ENCODE measurements at regions not wholly inside any gene's neighbourhood (a gene's known extent, or its start where the extent isn't known, plus 50 kb on each side); places are given as distances from the start of the nearest gene placed in this dataset.

GRCh38 chr3:62956411-62956810 lies 81.2 kb upstream of the CADPS start:
- no peak overlapping the region for H3K27ac ChIP-seq (ENCODE audit: low read length)
- no peaks in the 10 kb centered on the region for H3K36me3 ChIP-seq (replicated peaks; ENCODE audit: low read depth, low read length)
- H3K27me3 ChIP-seq (ENCODE audit: low read depth, low read length), result no peaks in the 10 kb centered on the region
- no peak overlapping the region for H3K9ac ChIP-seq (ENCODE audit: low read length)
- no peaks in the 10 kb centered on the region for H3K79me2 ChIP-seq (ENCODE audit: low read length)
- no peaks in the 10 kb centered on the region for H4K20me1 ChIP-seq (ENCODE audit: insufficient read depth, low read length)
- H3K4me1 ChIP-seq (ENCODE audit: low read length), result peaks cover 14% of the 10 kb centered on the region
- H3K4me2 ChIP-seq (ENCODE audit: low read length), result no peak overlapping the region
- no peak overlapping the region for H2AFZ ChIP-seq (ENCODE audit: low read depth, low read length)
- H3K9me3 ChIP-seq (ENCODE audit: insufficient read depth, low read length), result no peaks in the 10 kb centered on the region
- H3K4me3 ChIP-seq (ENCODE audit: low read length), result no peak overlapping the region
- TF ChIP-seq, protein P1, sequence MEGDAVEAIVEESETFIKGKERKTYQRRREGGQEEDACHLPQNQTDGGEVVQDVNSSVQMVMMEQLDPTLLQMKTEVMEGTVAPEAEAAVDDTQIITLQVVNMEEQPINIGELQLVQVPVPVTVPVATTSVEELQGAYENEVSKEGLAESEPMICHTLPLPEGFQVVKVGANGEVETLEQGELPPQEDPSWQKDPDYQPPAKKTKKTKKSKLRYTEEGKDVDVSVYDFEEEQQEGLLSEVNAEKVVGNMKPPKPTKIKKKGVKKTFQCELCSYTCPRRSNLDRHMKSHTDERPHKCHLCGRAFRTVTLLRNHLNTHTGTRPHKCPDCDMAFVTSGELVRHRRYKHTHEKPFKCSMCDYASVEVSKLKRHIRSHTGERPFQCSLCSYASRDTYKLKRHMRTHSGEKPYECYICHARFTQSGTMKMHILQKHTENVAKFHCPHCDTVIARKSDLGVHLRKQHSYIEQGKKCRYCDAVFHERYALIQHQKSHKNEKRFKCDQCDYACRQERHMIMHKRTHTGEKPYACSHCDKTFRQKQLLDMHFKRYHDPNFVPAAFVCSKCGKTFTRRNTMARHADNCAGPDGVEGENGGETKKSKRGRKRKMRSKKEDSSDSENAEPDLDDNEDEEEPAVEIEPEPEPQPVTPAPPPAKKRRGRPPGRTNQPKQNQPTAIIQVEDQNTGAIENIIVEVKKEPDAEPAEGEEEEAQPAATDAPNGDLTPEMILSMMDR (IDR thresholded peaks at IDR 0.05; ENCODE audit: low read depth, low read length), result no peak
- TF ChIP-seq EZH2phosphoT487 (IDR thresholded peaks at IDR 0.05; ENCODE audit: low read depth), result no peak

GRCh38 chr3:62961874-62962556 lies 86.8 kb upstream of the CADPS start:
- Histone ChIP-seq H3K27ac (ENCODE audit: low read length) (no peak overlapping the region), H3K9me3 (ENCODE audit: insufficient read depth, low read length) (no peaks in the 10 kb centered on the region), H3K36me3 (replicated peaks; ENCODE audit: low read depth, low read length) (no peaks in the 10 kb centered on the region), H3K79me2 (ENCODE audit: low read length) (no peaks in the 10 kb centered on the region), H3K4me2 (ENCODE audit: low read length) (no peak overlapping the region), H3K4me3 (ENCODE audit: low read length) (no peak overlapping the region), H2AFZ (ENCODE audit: low read depth, low read length) (no peak overlapping the region), H4K20me1 (ENCODE audit: insufficient read depth, low read length) (no peaks in the 10 kb centered on the region), H3K4me1 (ENCODE audit: low read length) (no peaks in the 10 kb centered on the region), H3K9ac (ENCODE audit: low read length) (no peak overlapping the region), H3K27me3 (ENCODE audit: low read depth, low read length) (no peaks in the 10 kb centered on the region)
- no peak for TF ChIP-seq EZH2phosphoT487 (IDR thresholded peaks at IDR 0.05; ENCODE audit: low read depth)
- TF ChIP-seq, protein P1 (IDR thresholded peaks at IDR 0.05; ENCODE audit: low read depth, low read length), result no peak

DNA sequence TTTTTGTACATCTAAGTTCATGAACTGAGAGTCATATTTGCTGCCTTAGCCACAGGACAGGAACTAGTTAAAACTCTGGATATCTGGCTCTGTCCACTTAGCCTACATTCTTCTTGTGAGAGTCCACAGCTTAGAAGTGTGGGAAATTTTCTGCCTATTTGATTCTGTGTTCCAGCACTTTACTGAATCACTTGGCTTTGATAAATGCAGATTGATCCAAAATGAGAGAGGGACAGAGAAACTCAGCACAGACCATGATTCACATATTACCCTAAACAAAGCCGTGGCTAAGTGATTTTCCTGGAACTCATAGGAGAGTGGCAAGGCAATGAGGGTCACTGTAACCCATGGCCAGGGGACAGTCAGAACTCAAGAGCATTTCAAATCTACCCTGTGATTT lies 87.5 kb upstream of the CADPS start:
- Histone ChIP-seq H3K9me3 (ENCODE audit: insufficient read depth, low read length) (no peaks in the 10 kb centered on the region), H3K27me3 (ENCODE audit: low read depth, low read length) (no peaks in the 10 kb centered on the region), H3K27ac (ENCODE audit: low read length) (no peak overlapping the region), H2AFZ (ENCODE audit: low read depth, low read length) (no peak overlapping the region), H3K79me2 (ENCODE audit: low read length) (no peaks in the 10 kb centered on the region), H3K4me2 (ENCODE audit: low read length) (no peak overlapping the region), H4K20me1 (ENCODE audit: insufficient read depth, low read length) (no peaks in the 10 kb centered on the region), H3K4me1 (ENCODE audit: low read length) (no peaks in the 10 kb centered on the region), H3K36me3 (replicated peaks; ENCODE audit: low read depth, low read length) (no peaks in the 10 kb centered on the region), H3K9ac (ENCODE audit: low read length) (no peak overlapping the region), H3K4me3 (ENCODE audit: low read length) (no peak overlapping the region)
- no peak for TF ChIP-seq EZH2phosphoT487 (IDR thresholded peaks at IDR 0.05; ENCODE audit: low read depth)
- TF ChIP-seq, protein P1 (IDR thresholded peaks at IDR 0.05; ENCODE audit: low read depth, low read length), result no peak

GRCh38 chr3:62965311-62965710 lies 90.1 kb upstream of the CADPS start:
- no peak overlapping the region for H3K4me2 ChIP-seq (ENCODE audit: low read length)
- H3K27me3 ChIP-seq (ENCODE audit: low read depth, low read length), result no peaks in the 10 kb centered on the region
- H3K27ac ChIP-seq (ENCODE audit: low read length), result no peak overlapping the region
- H3K9ac ChIP-seq (ENCODE audit: low read length), result no peak overlapping the region
- no peaks in the 10 kb centered on the region for H3K36me3 ChIP-seq (replicated peaks; ENCODE audit: low read depth, low read length)
- H3K4me3 ChIP-seq (ENCODE audit: low read length), result no peak overlapping the region
- TF ChIP-seq, protein P1 (IDR thresholded peaks at IDR 0.05; ENCODE audit: low read depth, low read length), result no peak
- TF ChIP-seq EZH2phosphoT487 (IDR thresholded peaks at IDR 0.05; ENCODE audit: low read depth), result no peak
- H4K20me1 ChIP-seq (ENCODE audit: insufficient read depth, low read length), result no peaks in the 10 kb centered on the region
- H3K4me1 ChIP-seq (ENCODE audit: low read length), result no peaks in the 10 kb centered on the region
- H3K9me3 ChIP-seq (ENCODE audit: insufficient read depth, low read length), result no peaks in the 10 kb centered on the region
- no peak overlapping the region for H2AFZ ChIP-seq (ENCODE audit: low read depth, low read length)
- no peaks in the 10 kb centered on the region for H3K79me2 ChIP-seq (ENCODE audit: low read length)

Measured in OCI-LY3 (cell line).